K562 (cell line): ENCODE measurements at regions not wholly inside any gene's neighbourhood (a gene's known extent, or its start where the extent isn't known, plus 50 kb on each side); places are given as distances from the start of the nearest gene placed in this dataset.

Experiments
- ATAC-seq: fragments of 200-7000 bp; cut with Tn5 transposase; 3 replicates; pipeline ENCODE4 v1.9.1; 2020; ENCODE audit warnings: moderate library complexity
- BruUV-seq: library from RNA; stranded (reverse); fragments of 400-500 nt; replicated peaks from 2 replicates; lab custom pipeline; 2021; lab: Mats Ljungman, UMichigan
- CTCF ChIA-PET: fragments of 300-600 bp; formaldehyde crosslinking; extraction: SDS; loops from one replicate; lab custom pipeline; 2021; ENCODE audit warnings: low intra/inter-chr PET ratio; lab: Yijun Ruan, JAX
- POLR2A ChIA-PET: fragments of 300-600, 350-650 bp; sonication (Branson Sonifier 250); formaldehyde crosslinking; extraction: SDS; loops from one replicate; lab custom pipeline; 2021; ENCODE audit warnings: antibody characterized with exemption, inconsistent platforms; lab: Yijun Ruan, JAX
- DNase-seq, 4 experiments: peaks; one replicate each; pipeline versions ENCODE4 v3.0.0 to v3.0.0-alpha.2; 2011 to 2018; ENCODE audit warnings: low spot score in 3 of 4, mixed read lengths in 3 of 4; ENCODE audit errors: extremely low read depth in 1 of 4
- FAIRE-seq: peaks from 2 replicates; lab custom pipeline; 2011; peaks lifted over from hg19 to GRCh38; lab: Jason Lieb, UNC
- H2AFZ ChIP-seq: 2 replicates; pipeline ENCODE4 v1.6.0; 2011; ENCODE audit warnings: low read depth, low read length, control low read depth, inconsistent platforms
- H3K27ac ChIP-seq: fragments of 200-600 bp; 3 replicates; pipeline ENCODE4 v1.8.0; 2011; ENCODE audit warnings: low read depth, mild to moderate bottlenecking, control low read depth, inconsistent platforms, low read length, moderate library complexity, mixed read lengths; ENCODE audit errors: extremely low read depth
- H3K27me3 ChIP-seq, 2 experiments: fragments of 300-600 bp in 1 of 2; 2 replicates in 1 of 2; 3 replicates in 1 of 2; pipeline versions ENCODE4 v1.6.0 to v1.8.0; 2011; ENCODE audit warnings: inconsistent platforms in 2 of 2, low read length in 2 of 2, mild to moderate bottlenecking in 1 of 2, mixed read lengths in 1 of 2, moderate library complexity in 1 of 2; ENCODE audit not compliant: control insufficient read depth in 2 of 2, insufficient read depth in 2 of 2
- H3K36me3 ChIP-seq: fragments of 300-600 bp; 3 replicates; pipeline ENCODE4 v1.8.0; 2011; ENCODE audit warnings: mild to moderate bottlenecking, low read length, inconsistent platforms; ENCODE audit not compliant: control insufficient read depth, insufficient read depth
- H3K4me1 ChIP-seq, 2 experiments: fragments of 200-600 bp in 1 of 2; replicated peaks in 1 of 2; 2 replicates in 1 of 2; 3 replicates in 1 of 2; pipeline versions ENCODE4 v1.5.1 to v1.8.0; 2011; ENCODE audit warnings: inconsistent platforms in 2 of 2, low read length in 2 of 2, mild to moderate bottlenecking in 1 of 2, mixed read lengths in 1 of 2, moderate library complexity in 1 of 2; ENCODE audit not compliant: control insufficient read depth in 2 of 2, insufficient read depth in 2 of 2
- H3K4me2 ChIP-seq: 2 replicates; pipeline ENCODE4 v1.6.1; 2011; ENCODE audit warnings: low read length, control low read depth, inconsistent platforms, mixed read lengths; ENCODE audit not compliant: insufficient read depth
- H3K4me3 ChIP-seq: fragments of 200-600 bp; sonication (generic), shearing (Covaris generic); 2 replicates; pipeline ENCODE4 v1.5.1; 2016; ENCODE audit warnings: control low read depth, inconsistent platforms
- H3K79me2 ChIP-seq: fragments of 200-600 bp; 3 replicates; pipeline ENCODE4 v1.8.0; 2011; ENCODE audit warnings: low read length, inconsistent platforms; ENCODE audit not compliant: control insufficient read depth, insufficient read depth
- H3K9ac ChIP-seq, 2 experiments: 2 replicates each; pipeline versions ENCODE4 v1.6.0 to v1.6.1; 2011; ENCODE audit warnings: low read depth in 2 of 2, low read length in 2 of 2, control low read depth in 1 of 2, inconsistent platforms in 1 of 2, mild to moderate bottlenecking in 1 of 2, mixed read lengths in 1 of 2; ENCODE audit not compliant: insufficient read depth in 1 of 2
- H3K9me1 ChIP-seq: one replicate; pipeline ENCODE4 v1.6.0; 2011; ENCODE audit warnings: inconsistent platforms, mild to moderate bottlenecking, low read length, moderate library complexity; ENCODE audit not compliant: control insufficient read depth, insufficient read depth
- H3K9me3 ChIP-seq: replicated peaks from 2 replicates; pipeline ENCODE4 v1.5.1; 2011; ENCODE audit warnings: low read depth, low read length, inconsistent platforms; ENCODE audit not compliant: control insufficient read depth, insufficient read depth
- H4K20me1 ChIP-seq: replicated peaks from 2 replicates; pipeline ENCODE4 v1.6.1; 2011; ENCODE audit warnings: low read length, inconsistent platforms, mixed read lengths; ENCODE audit not compliant: control insufficient read depth, insufficient read depth
- CBFB ChIP-seq: sonication (generic); formaldehyde crosslinking; IDR thresholded peaks from 2 replicates; pipeline ENCODE4 v1.4.0; 2020; ENCODE audit warnings: mild to moderate bottlenecking, missing genetic modification reagents
- CTCF ChIP-seq, 3 experiments: IDR thresholded peaks in 2 of 3; conservative IDR thresholded peaks in 1 of 3; 2 replicates each; pipeline ENCODE4 v1.5.1; 2011 to 2012; ENCODE audit warnings: low read length in 3 of 3, mild to moderate bottlenecking in 3 of 3, control low read depth in 2 of 3, improper control_type of control experiment in 1 of 3, inconsistent platforms in 1 of 3, low read depth in 1 of 3, mixed read lengths in 1 of 3, moderate library complexity in 1 of 3; ENCODE audit not compliant: insufficient read depth in 2 of 3
- RAD21 ChIP-seq, 2 experiments: fragments of 250-450 bp in 1 of 2; fragments of 450-650 bp in 1 of 2; sonication (Bioruptor Pico) in 1 of 2; formaldehyde crosslinking in 1 of 2; IDR thresholded peaks in 1 of 2; conservative IDR thresholded peaks in 1 of 2; 2 replicates each; pipeline versions ENCODE4 v1.4.0 to v1.8.0; 2020 to 2022; ENCODE audit warnings: mild to moderate bottlenecking in 2 of 2, moderate library complexity in 1 of 2
- ZNF165 ChIP-seq: fragments of 250-450 bp; sonication (Bioruptor Pico); IDR thresholded peaks from 2 replicates; pipeline ENCODE4 v1.4.0; 2020; ENCODE audit warnings: borderline replicate concordance
- ZNF197 ChIP-seq: fragments of 200-800 bp; sonication (Bioruptor generic); IDR thresholded peaks from 2 replicates; pipeline ENCODE4 v1.6.1; 2016; ENCODE audit warnings: low read depth, missing genetic modification characterization, missing compliant biosample characterization
- ZNF639 ChIP-seq, 2 experiments: fragments of 200-800 bp in 1 of 2; sonication (Bioruptor generic) in 1 of 2; sonication (generic) in 1 of 2; formaldehyde crosslinking in 1 of 2; IDR thresholded peaks in 1 of 2; conservative IDR thresholded peaks in 1 of 2; 2 replicates each; pipeline versions ENCODE4 v1.5.0 to v1.6.1; 2016 to 2020; ENCODE audit warnings: missing compliant biosample characterization in 1 of 2, missing genetic modification characterization in 1 of 2, missing genetic modification reagents in 1 of 2
- WGBS: fragments of 100-300 bp; shearing (Covaris generic); methylation state at CpG from one replicate; pipeline ENCODE4 v1.1.6; 2016; ENCODE audit warnings: low coverage, mixed read lengths; ENCODE audit not compliant: insufficient coverage; ENCODE audit errors: missing lambda C conversion rate; 5-methylcytosine and 5-hydroxymethylcytosine counted together
- in situ Hi-C: fragments of 300-500 bp; cut with MboI; formaldehyde crosslinking; loops from 4 replicates; pipeline ENCODE4 v1.15.0; 2018; ENCODE audit warnings: inconsistent platforms, mixed read lengths
- intact Hi-C: fragments of 100-400 bp; cut with micrococcal nuclease; formaldehyde crosslinking; loops from 2 replicates; pipeline ENCODE4 v1.14.2; 2022

- under 1% methylated on average over 13 of the region's 13 CpGs for WGBS
Measured at GRCh38 chr10:114879541-114880158, 58.1 kb downstream of the FHIP2A start.

More at GRCh38 chr10:114879541-114880158, 58.1 kb downstream of the FHIP2A start:
- ATAC-seq (peak; percentile 75), DNase-seq (peak; percentile 17 to 47 (median 29)), FAIRE-seq (no peak)
- Histone ChIP-seq H2AFZ (peak overlapping the region; percentile 63; the same call in 1 of the 2 replicates), H3K36me3 (no peaks in the 10 kb centered on the region), H3K9me1 (no peaks in the 10 kb centered on the region), H4K20me1 (no peaks in the 10 kb centered on the region), H3K4me3 (no peak overlapping the region), H3K9ac (no peak overlapping the region; a peak in 1 of 4 replicates), H3K4me1 (peaks cover 0 to 2% of the 10 kb centered on the region in 2 experiments; a peak in 2 of 5 replicates), H3K9me3 (no peaks in the 10 kb centered on the region), H3K4me2 (peak overlapping the region; percentile 11; the same call in 1 of the 2 replicates), H3K27me3 (peaks cover 0 to 13% of the 10 kb centered on the region in 2 experiments; a peak in 2 of 5 replicates), H3K79me2 (no peaks in the 10 kb centered on the region), H3K27ac (no peak overlapping the region)
- POLR2A ChIA-PET, result no interaction called here
- intact Hi-C loops, result loop anchor here (5.0 to 10.0 kb wide), 3 partner anchors 145 to 407 kb away; no protein-coding TSS in a partner anchor
- TF ChIP-seq CTCF (IDR thresholded peaks at IDR 0.05 in 2 of 3, conservative IDR thresholded peaks at IDR 0.05 in 1 of 3; ENCODE audit: insufficient read depth in 2 of 3, low read depth in 1 of 3, low read length in 3 of 3), result peak; percentile 44 to 61 (median 57); a peak in 5 of 6 replicates
- TF ChIP-seq ZNF165, result no peak
- TF ChIP-seq CBFB (CRISPR knock-in tag), result no peak
- TF ChIP-seq ZNF197 (CRISPR knock-in tag), result no peak
- no peak for TF ChIP-seq ZNF639 (CRISPR knock-in tag; conservative IDR thresholded peaks at IDR 0.05 in 1 of 2, IDR thresholded peaks at IDR 0.05 in 1 of 2)
- peak in 1 of 2 experiments; percentile 32; a peak in 2 of 4 replicates for TF ChIP-seq RAD21 (CRISPR knock-in tag; conservative IDR thresholded peaks at IDR 0.05 in 1 of 2, IDR thresholded peaks at IDR 0.05 in 1 of 2)
- TF ChIP-seq, all 486 proteins: peak for 2
- in situ Hi-C loops, result loop anchor here (25.0 kb wide), 1 partner anchor 233 kb away; no protein-coding TSS in a partner anchor
- CTCF ChIA-PET, result no interaction called here
- no TSS peak for BruUV-seq
